GM23338 (cell line): ENCODE measurements at regions not wholly inside any gene's neighbourhood (a gene's known extent, or its start where the extent isn't known, plus 50 kb on each side); places are given as distances from the start of the nearest gene placed in this dataset.

Experiments
- ATAC-seq: fragments of 200-7000 bp; cut with Tn5 transposase; 3 replicates; pipeline ENCODE4 v1.9.1; 2020
- DNase-seq: peaks from one replicate; pipeline ENCODE4 v3.0.0-alpha.2; 2015; ENCODE audit warnings: low spot score
- H2AFZ ChIP-seq: fragments of 200-600 bp; sonication (generic); 2 replicates; pipeline ENCODE4 v1.8.0; 2016; ENCODE audit warnings: antibody characterized with exemption, mild to moderate bottlenecking, moderate library complexity
- H3F3A ChIP-seq: fragments of 200-600 bp; sonication (generic); replicated peaks from 2 replicates; pipeline ENCODE4 v1.8.0; 2017; ENCODE audit warnings: antibody characterized with exemption, mixed run types, low read depth
- H3K27ac ChIP-seq: fragments of 200-600 bp; sonication (generic); 2 replicates; pipeline ENCODE4 v1.6.1; 2016; ENCODE audit warnings: low read depth
- H3K27me3 ChIP-seq: fragments of 200-600 bp; sonication (generic); 2 replicates; pipeline ENCODE4 v1.8.0; 2016; ENCODE audit warnings: mild to moderate bottlenecking, mixed run types, moderate library complexity; ENCODE audit not compliant: insufficient read depth
- H3K36me3 ChIP-seq: fragments of 200-600 bp; sonication (generic); 2 replicates; pipeline ENCODE4 v1.8.0; 2016; ENCODE audit warnings: mild to moderate bottlenecking; ENCODE audit not compliant: insufficient read depth
- H3K4me1 ChIP-seq: fragments of 200-600 bp; sonication (generic); 2 replicates; pipeline ENCODE4 v1.8.0; 2016; ENCODE audit warnings: mild to moderate bottlenecking, moderate library complexity; ENCODE audit not compliant: insufficient read depth
- H3K4me2 ChIP-seq: fragments of 200-600 bp; sonication (generic); 2 replicates; pipeline ENCODE4 v1.7.1; 2017; ENCODE audit warnings: mixed run types
- H3K4me3 ChIP-seq: fragments of 200-600 bp; sonication (generic); 2 replicates; pipeline ENCODE4 v1.6.1; 2016; ENCODE audit warnings: mixed run types
- H3K79me2 ChIP-seq: fragments of 200-600 bp; sonication (generic); replicated peaks from 2 replicates; pipeline ENCODE4 v1.8.0; 2017; ENCODE audit warnings: mild to moderate bottlenecking; ENCODE audit not compliant: insufficient read depth
- H3K9me2 ChIP-seq: fragments of 200-600 bp; sonication (generic); 2 replicates; pipeline ENCODE4 v1.8.0; 2017; ENCODE audit not compliant: insufficient read depth
- H4K20me1 ChIP-seq: fragments of 200-600 bp; sonication (generic); replicated peaks from 2 replicates; pipeline ENCODE4 v1.8.0; 2017; ENCODE audit warnings: mild to moderate bottlenecking; ENCODE audit not compliant: insufficient read depth
- H3K27ac Mint-ChIP-seq: 2 replicates; pipeline ENCODE4 v1.8.0; 2020; ENCODE audit warnings: inconsistent platforms, mild to moderate bottlenecking, moderate library complexity, mixed read lengths
- H3K27me3 Mint-ChIP-seq: 3 replicates; pipeline ENCODE4 v1.8.0; 2022; ENCODE audit warnings: low read depth, mild to moderate bottlenecking, moderate library complexity, mixed read lengths, inconsistent platforms; ENCODE audit not compliant: insufficient read depth, poor library complexity
- H3K36me3 Mint-ChIP-seq: 3 replicates; pipeline ENCODE4 v1.8.0; 2021; ENCODE audit warnings: low read depth, mild to moderate bottlenecking, inconsistent platforms, moderate library complexity, mixed read lengths
- H3K4me1 Mint-ChIP-seq: 3 replicates; pipeline ENCODE4 v1.8.0; 2020; ENCODE audit warnings: mild to moderate bottlenecking, inconsistent platforms, mixed read lengths
- H3K4me3 Mint-ChIP-seq: 3 replicates; pipeline ENCODE4 v1.8.0; 2021; ENCODE audit warnings: moderate library complexity, mild to moderate bottlenecking, inconsistent platforms, mixed read lengths
- H3K9me3 Mint-ChIP-seq: 3 replicates; pipeline ENCODE4 v1.8.0; 2020; ENCODE audit warnings: moderate library complexity, mild to moderate bottlenecking, inconsistent platforms, mixed read lengths
- CREB1 ChIP-seq: fragments of 250-450 bp; sonication (Bioruptor Pico); IDR thresholded peaks from 2 replicates; pipeline ENCODE4 v1.5.0; 2020; ENCODE audit warnings: low read depth, mild to moderate bottlenecking, moderate library complexity
- EZH2 ChIP-seq: fragments of 200-600 bp; sonication (generic); IDR thresholded peaks from one replicate; pipeline ENCODE4 v1.8.0; 2017; ENCODE audit warnings: antibody characterized with exemption, mild to moderate bottlenecking, low read depth; ENCODE audit not compliant: unreplicated experiment
- JUNB ChIP-seq: IDR thresholded peaks from one replicate; pipeline ENCODE4 v1.6.1; 2016; ENCODE audit warnings: antibody characterized with exemption; ENCODE audit not compliant: unreplicated experiment
- NANOG ChIP-seq: IDR thresholded peaks from 2 replicates; pipeline ENCODE4 v1.6.1; 2016; ENCODE audit warnings: antibody characterized with exemption, borderline replicate concordance
- POLR2AphosphoS5 ChIP-seq: IDR thresholded peaks from 2 replicates; pipeline ENCODE4 v1.6.1; 2016; ENCODE audit warnings: antibody characterized with exemption, low read depth
- STAT1 ChIP-seq: IDR thresholded peaks from one replicate; pipeline ENCODE4 v1.6.1; 2016; ENCODE audit warnings: antibody characterized with exemption; ENCODE audit not compliant: unreplicated experiment
- ZNF114 ChIP-seq: fragments of 250-450 bp; sonication (Bioruptor Pico); IDR thresholded peaks from 2 replicates; pipeline ENCODE4 v1.5.0; 2020; ENCODE audit warnings: mild to moderate bottlenecking, moderate library complexity
- ZNF331 ChIP-seq: fragments of 250-450 bp; sonication (Bioruptor Pico); IDR thresholded peaks from 2 replicates; pipeline ENCODE4 v1.5.0; 2020; ENCODE audit warnings: low read depth, mild to moderate bottlenecking, moderate library complexity
- TF ChIP-seq, protein P1 (sequence below): IDR thresholded peaks from one replicate; pipeline ENCODE4 v1.6.1; 2018; ENCODE audit warnings: antibody characterized with exemption; ENCODE audit not compliant: unreplicated experiment
- TF ChIP-seq, protein P2 (sequence below): fragments of 250-450 bp; sonication (Bioruptor Pico); IDR thresholded peaks from 2 replicates; pipeline ENCODE4 v1.5.0; 2020; ENCODE audit warnings: mild to moderate bottlenecking, moderate library complexity
- TF ChIP-seq, protein P3 (sequence below), 2 experiments: fragments of 200-600 bp in 1 of 2; sonication (generic) in 1 of 2; conservative IDR thresholded peaks; 2 replicates each; pipeline versions ENCODE4 v1.5.1 to v1.6.1; 2016 to 2017; ENCODE audit warnings: antibody characterized with exemption in 2 of 2, low read depth in 2 of 2, mild to moderate bottlenecking in 2 of 2, moderate library complexity in 1 of 2

DNA sequence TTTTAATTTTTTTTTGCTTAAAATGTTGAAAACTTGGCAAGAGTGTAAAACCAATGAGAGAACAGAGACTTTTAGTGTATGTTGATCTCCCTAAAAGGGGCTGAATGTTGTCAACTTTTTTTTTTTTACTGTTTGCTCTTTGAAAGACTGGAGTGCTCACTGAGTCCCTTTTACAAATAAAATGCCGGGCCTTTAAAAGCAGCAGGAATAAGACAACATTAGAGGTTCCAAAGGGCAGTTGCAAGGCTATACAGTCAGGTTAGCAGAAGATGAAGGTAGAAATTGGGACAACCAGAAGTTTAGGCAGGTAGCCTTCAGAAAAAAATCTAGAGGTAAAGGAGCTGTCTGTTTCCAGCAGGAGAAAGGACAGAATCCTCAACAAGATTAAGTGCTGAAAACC, 132.5 kb upstream of the HTR2C start (continued):
- TF ChIP-seq, protein P1, sequence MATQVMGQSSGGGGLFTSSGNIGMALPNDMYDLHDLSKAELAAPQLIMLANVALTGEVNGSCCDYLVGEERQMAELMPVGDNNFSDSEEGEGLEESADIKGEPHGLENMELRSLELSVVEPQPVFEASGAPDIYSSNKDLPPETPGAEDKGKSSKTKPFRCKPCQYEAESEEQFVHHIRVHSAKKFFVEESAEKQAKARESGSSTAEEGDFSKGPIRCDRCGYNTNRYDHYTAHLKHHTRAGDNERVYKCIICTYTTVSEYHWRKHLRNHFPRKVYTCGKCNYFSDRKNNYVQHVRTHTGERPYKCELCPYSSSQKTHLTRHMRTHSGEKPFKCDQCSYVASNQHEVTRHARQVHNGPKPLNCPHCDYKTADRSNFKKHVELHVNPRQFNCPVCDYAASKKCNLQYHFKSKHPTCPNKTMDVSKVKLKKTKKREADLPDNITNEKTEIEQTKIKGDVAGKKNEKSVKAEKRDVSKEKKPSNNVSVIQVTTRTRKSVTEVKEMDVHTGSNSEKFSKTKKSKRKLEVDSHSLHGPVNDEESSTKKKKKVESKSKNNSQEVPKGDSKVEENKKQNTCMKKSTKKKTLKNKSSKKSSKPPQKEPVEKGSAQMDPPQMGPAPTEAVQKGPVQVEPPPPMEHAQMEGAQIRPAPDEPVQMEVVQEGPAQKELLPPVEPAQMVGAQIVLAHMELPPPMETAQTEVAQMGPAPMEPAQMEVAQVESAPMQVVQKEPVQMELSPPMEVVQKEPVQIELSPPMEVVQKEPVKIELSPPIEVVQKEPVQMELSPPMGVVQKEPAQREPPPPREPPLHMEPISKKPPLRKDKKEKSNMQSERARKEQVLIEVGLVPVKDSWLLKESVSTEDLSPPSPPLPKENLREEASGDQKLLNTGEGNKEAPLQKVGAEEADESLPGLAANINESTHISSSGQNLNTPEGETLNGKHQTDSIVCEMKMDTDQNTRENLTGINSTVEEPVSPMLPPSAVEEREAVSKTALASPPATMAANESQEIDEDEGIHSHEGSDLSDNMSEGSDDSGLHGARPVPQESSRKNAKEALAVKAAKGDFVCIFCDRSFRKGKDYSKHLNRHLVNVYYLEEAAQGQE, result no peak

DNA sequence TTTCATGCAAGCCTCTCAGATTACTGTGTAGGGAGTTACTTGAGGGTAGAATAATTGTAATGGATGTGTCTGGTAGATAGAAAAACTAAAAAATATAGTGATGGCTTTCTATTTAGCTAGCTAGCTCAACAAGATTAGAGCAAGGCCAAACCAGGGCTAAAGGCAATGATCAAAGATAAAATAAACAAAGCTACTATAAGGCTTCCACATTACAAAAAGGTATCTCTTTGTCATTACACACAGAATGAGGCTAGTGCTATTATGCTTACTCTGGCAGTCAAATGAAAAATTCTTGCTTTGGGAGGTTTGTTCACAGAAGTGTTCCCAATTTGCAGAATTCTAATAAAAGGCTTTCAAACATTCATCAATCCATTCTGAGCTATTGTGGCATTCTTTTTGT, 121.6 kb upstream of the HTR2C start:
- Histone ChIP-seq H4K20me1 (no peaks in the 10 kb centered on the region), H3K27me3 (no peaks in the 10 kb centered on the region), H3K4me3 (no peak overlapping the region), H3K36me3 (no peaks in the 10 kb centered on the region), H3K79me2 (peaks cover 44% of the 10 kb centered on the region), H3K4me2 (peak overlapping the region; percentile 13; the same call in 1 of the 2 replicates), H2AFZ (no peak overlapping the region), H3K9me2 (no peaks in the 10 kb centered on the region), H3K27ac (no peak overlapping the region), H3F3A (0 out of 2 replicates have a peak, but pooled peaks cover 3% of the 10 kb centered on the region), H3K4me1 (peaks cover 51% of the 10 kb centered on the region)
- no peak for ATAC-seq
- Mint-ChIP-seq H3K4me3 (no peak overlapping the region), H3K27me3 (peaks cover 4% of the 10 kb centered on the region), H3K36me3 (peaks cover 12% of the 10 kb centered on the region), H3K4me1 (peaks cover 48% of the 10 kb centered on the region), H3K27ac (no peak overlapping the region), H3K9me3 (0 out of 3 replicates have a peak, but pooled peaks cover 5% of the 10 kb centered on the region)
- TF ChIP-seq POLR2AphosphoS5 (no peak), JUNB (no peak), EZH2 (no peak), ZNF114 (CRISPR knock-in tag) (no peak), STAT1 (no peak), ZNF331 (CRISPR knock-in tag) (no peak), CREB1 (CRISPR knock-in tag) (no peak), NANOG (no peak)
- TF ChIP-seq, protein P2, sequence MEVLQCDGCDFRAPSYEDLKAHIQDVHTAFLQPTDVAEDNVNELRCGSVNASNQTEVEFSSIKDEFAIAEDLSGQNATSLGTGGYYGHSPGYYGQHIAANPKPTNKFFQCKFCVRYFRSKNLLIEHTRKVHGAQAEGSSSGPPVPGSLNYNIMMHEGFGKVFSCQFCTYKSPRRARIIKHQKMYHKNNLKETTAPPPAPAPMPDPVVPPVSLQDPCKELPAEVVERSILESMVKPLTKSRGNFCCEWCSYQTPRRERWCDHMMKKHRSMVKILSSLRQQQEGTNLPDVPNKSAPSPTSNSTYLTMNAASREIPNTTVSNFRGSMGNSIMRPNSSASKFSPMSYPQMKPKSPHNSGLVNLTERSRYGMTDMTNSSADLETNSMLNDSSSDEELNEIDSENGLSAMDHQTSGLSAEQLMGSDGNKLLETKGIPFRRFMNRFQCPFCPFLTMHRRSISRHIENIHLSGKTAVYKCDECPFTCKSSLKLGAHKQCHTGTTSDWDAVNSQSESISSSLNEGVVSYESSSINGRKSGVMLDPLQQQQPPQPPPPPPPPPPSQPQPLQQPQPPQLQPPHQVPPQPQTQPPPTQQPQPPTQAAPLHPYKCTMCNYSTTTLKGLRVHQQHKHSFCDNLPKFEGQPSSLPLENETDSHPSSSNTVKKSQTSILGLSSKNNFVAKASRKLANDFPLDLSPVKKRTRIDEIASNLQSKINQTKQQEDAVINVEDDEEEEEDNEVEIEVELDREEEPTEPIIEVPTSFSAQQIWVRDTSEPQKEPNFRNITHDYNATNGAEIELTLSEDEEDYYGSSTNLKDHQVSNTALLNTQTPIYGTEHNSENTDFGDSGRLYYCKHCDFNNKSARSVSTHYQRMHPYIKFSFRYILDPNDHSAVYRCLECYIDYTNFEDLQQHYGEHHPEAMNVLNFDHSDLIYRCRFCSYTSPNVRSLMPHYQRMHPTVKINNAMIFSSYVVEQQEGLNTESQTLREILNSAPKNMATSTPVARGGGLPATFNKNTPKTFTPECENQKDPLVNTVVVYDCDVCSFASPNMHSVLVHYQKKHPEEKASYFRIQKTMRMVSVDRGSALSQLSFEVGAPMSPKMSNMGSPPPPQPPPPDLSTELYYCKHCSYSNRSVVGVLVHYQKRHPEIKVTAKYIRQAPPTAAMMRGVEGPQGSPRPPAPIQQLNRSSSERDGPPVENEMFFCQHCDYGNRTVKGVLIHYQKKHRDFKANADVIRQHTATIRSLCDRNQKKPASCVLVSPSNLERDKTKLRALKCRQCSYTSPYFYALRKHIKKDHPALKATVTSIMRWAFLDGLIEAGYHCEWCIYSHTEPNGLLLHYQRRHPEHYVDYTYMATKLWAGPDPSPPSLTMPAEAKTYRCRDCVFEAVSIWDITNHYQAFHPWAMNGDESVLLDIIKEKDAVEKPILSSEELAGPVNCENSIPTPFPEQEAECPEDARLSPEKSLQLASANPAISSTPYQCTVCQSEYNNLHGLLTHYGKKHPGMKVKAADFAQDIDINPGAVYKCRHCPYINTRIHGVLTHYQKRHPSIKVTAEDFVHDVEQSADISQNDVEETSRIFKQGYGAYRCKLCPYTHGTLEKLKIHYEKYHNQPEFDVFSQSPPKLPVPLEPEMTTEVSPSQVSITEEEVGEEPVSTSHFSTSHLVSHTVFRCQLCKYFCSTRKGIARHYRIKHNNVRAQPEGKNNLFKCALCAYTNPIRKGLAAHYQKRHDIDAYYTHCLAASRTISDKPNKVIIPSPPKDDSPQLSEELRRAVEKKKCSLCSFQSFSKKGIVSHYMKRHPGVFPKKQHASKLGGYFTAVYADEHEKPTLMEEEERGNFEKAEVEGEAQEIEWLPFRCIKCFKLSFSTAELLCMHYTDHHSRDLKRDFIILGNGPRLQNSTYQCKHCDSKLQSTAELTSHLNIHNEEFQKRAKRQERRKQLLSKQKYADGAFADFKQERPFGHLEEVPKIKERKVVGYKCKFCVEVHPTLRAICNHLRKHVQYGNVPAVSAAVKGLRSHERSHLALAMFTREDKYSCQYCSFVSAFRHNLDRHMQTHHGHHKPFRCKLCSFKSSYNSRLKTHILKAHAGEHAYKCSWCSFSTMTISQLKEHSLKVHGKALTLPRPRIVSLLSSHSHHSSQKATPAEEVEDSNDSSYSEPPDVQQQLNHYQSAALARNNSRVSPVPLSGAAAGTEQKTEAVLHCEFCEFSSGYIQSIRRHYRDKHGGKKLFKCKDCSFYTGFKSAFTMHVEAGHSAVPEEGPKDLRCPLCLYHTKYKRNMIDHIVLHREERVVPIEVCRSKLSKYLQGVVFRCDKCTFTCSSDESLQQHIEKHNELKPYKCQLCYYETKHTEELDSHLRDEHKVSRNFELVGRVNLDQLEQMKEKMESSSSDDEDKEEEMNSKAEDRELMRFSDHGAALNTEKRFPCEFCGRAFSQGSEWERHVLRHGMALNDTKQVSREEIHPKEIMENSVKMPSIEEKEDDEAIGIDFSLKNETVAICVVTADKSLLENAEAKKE (CRISPR knock-in tag), result no peak
- TF ChIP-seq, protein P3, sequence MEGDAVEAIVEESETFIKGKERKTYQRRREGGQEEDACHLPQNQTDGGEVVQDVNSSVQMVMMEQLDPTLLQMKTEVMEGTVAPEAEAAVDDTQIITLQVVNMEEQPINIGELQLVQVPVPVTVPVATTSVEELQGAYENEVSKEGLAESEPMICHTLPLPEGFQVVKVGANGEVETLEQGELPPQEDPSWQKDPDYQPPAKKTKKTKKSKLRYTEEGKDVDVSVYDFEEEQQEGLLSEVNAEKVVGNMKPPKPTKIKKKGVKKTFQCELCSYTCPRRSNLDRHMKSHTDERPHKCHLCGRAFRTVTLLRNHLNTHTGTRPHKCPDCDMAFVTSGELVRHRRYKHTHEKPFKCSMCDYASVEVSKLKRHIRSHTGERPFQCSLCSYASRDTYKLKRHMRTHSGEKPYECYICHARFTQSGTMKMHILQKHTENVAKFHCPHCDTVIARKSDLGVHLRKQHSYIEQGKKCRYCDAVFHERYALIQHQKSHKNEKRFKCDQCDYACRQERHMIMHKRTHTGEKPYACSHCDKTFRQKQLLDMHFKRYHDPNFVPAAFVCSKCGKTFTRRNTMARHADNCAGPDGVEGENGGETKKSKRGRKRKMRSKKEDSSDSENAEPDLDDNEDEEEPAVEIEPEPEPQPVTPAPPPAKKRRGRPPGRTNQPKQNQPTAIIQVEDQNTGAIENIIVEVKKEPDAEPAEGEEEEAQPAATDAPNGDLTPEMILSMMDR (conservative IDR thresholded peaks at IDR 0.05; ENCODE audit: low read depth in 2 of 2), result no peak
- DNase-seq, result no peak
